Activated naive CD4-positive, alpha-beta T cell (primary cell): ENCODE measurements at regions not wholly inside any gene's neighbourhood (a gene's known extent, or its start where the extent isn't known, plus 50 kb on each side); places are given as distances from the start of the nearest gene placed in this dataset.

Experiments used
- DNase-seq, 4 experiments: peaks; one replicate each; lab custom pipeline; 2025; lab: John Stamatoyannopoulos, UW

- no peak for DNase-seq
Observed at GRCh38 chr9:105828171-105828570, 133.8 kb downstream of the TMEM38B start.

- DNase-seq, result no peak
Observed at GRCh38 chr9:105828596-105829213, 134.4 kb downstream of the TMEM38B start.

GRCh38 chr9:105830461-105830860 is 136.1 kb downstream of the TMEM38B start:
- no peak for DNase-seq

GRCh38 chr9:105832096-105832710 is 137.9 kb downstream of the TMEM38B start:
- no peak for DNase-seq

DNA sequence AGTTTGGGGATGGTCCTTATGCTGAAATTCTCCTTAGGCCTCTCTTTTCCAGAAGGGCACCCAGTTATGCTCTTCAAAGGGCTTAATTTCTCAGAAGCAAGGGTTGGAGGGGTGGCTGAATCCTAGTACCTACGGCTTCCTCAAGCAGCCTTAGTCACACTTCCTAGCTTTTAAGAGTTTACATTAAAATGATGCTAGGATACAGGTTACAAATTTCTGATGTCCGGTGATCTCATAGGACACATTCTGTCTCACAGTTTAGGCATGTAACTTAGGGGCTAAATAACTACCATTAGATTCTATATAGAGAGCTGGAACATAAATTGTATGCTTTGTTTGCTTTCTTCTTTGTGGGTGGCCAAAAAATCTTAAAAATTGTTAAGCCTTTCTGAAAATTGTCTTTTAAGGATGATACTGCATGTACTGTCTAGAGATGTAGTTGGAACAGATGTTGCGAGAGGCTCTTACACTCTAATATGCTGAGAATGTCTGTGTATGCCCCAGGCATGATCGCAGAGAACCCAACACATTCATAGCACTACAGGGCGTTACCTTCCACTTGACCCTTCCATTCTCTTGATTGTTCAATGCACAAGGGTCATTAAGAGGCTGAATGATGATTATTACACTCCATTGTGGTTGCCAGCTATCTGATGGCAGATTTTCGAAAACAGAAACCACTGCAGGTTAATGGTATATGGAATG is 139.1 kb downstream of the TMEM38B start:
- no peak for DNase-seq

DNA sequence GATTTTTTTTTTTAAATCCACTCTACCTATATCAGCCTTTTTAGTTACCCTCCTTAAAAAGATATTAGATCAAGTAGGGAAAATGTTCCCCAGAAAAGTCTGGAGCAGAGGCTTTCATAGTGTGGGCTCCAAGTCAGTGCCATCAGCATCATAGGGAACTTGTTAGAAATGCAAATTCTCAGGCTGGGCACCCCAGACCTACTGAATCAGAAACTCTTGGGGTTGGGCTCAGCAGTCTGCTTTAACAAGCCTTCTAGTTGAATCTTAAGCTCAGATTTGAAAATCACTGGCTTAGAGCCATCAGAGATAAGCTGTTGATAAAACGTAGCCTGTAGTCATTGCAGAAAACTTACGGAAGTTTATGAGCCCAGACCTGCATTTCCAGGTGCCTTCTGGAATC is 140.1 kb downstream of the TMEM38B start:
- DNase-seq, result no peak

DNA sequence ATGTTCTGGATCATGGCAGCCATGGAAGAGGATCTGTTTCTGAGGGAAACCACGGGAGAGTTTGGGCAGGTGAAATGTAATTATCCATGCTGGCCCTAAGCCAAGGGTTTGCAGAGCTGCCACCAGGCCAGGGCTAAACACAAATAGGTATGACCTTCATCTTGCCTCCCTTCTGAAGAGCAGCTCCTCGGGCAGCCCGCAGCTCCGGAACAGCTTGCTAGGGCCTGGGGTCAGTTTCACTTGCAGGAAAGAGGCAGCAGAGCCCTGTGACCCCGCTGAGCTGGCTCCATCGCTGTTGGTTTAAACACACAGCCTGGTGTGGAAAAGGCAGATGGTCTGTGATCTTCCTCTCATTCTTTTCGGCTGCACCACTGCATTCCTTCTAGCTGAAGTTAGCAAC is 141.4 kb downstream of the TMEM38B start:
- DNase-seq, result no peak

GRCh38 chr9:105836936-105837660 is 142.8 kb downstream of the TMEM38B start:
- no peak for DNase-seq

DNA sequence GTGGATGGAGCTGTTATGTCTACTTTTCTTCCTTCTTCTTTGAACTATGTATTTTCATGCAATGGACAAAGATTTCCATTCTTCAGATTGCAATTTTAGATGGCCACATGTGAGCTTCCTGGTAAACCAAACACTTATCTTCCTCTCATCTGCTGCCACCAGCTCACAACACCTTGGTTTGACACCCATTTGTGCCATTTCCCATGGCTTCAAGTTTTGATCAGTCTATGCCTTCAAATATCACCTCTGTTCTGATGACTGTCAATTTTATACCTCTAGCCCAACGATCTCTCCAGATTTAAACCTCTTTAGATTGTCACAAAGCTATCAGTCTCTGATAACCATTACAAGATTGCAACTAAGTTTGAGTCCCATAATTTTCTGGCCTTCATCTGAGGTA is 147.2 kb downstream of the TMEM38B start:
- DNase-seq, result no peak

DNA sequence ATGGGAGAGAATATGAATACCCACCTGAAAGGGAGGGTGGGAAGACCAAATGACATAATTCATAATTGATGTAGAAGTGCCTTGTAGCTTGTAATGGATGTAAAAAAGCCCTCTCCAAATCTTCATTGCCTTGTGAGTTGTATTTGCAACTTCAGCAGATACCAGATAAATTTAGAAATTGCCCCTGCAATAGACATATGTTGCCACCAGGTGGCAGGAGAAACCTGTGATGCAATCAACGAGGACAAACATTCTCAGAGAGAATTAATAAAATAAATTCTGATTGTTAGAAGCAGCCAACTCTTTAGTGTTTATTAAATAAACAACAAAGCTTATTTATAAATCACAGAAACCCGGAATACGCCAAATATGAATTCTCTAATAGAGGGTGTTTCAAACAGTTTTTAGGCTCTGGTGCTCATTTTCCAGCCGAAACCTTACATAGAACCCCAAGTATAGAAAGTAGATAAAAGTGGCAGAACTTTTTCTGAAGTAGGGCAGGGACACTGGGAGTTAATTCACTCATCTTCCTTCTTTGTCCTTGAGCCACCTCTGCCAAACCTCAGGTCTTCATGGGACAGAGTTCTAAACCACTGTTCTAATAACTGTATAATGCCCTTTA is 147.8 kb downstream of the TMEM38B start:
- no peak for DNase-seq

DNA sequence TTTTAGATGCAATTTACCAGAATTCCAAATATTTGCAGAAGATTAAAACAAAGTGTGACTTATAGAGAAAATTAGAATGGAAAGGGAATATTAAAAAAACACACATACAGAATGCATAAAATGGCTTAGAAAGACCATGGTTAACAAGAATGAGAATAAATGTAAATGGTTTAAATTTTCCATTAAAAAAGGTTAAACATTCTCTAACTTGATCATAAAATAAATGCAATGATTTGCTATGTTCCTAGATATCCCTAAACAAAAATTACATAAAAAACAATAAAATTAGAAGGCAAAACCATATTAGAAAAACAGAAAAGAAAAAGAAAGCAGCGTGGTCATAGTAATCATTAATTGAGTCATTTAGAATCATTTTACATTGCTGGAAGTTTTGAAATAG is 152.5 kb downstream of the TMEM38B start:
- DNase-seq, result no peak

DNA sequence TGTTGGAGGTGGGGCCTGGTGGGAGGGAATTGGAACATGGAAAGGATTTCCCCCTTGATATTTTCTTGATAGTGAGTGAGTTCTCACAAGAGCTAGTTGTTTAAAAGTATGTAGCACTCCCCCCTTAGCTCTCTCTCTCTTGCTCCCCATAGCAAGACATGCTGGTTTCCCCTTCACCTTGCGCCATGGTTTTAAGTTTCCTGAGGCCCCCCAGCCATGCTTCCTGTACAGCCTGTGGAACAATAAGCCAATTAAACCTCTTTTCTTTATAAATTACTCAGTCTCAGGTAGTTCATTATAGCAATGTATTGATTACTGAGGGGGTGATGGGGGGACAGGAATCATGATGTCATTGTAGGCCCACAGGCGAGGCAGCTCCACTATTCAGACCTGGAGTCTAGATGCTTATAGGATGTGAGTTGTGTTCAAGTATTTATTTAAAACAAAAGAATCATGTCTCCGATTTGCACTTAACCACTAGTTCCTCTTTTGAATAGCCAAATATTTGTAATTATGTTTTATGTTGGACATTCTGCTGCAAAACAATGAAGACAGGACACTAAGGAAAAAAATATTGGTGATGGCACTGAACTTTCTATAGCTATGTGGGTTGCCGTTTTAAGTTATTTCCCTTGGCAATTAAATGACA is 156.6 kb downstream of the TMEM38B start:
- no peak for DNase-seq

GRCh38 chr9:105854026-105854782 is 159.9 kb downstream of the TMEM38B start:
- no peak for DNase-seq

GRCh38 chr9:105854783-105855724 is 160.7 kb downstream of the TMEM38B start:
- no peak for DNase-seq

- no peak for DNase-seq
Observed at GRCh38 chr9:105855987-105856386, 161.6 kb downstream of the TMEM38B start.

DNA sequence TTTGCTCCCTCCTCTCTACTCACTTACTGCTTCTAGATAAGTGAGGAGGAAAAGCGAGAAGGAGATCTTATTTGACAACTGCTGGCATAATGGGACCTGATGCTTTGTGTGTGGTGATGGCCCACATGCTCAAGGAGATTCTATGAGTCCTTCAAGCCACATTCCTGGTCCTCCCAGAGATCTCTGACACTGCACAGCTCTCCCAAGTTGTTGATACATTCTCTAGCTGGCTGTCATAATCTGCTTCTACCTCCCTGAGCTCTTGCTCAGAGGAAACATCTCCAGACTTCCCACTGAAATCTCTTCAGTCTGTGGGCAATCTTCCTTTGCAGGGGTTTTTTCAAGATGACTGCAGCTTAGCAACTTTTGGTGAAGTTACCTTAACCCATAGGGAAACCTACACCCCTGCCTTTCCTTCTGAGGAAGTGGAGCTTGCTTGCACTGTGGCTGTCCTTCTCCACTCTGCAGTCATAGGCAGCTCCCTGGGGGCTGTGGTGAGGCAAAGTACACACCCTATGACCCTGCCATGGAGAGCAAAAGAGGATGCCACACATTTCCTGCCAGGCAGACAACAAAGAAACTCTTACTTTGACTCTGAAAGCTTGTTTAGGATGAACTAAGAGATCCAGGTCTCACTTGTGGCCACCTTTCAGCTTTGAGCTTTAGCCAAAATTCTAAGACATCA is 163.8 kb downstream of the TMEM38B start:
- DNase-seq, result no peak

- no peak for DNase-seq
Observed at GRCh38 chr9:105858877-105859276, 164.5 kb downstream of the TMEM38B start.

- DNase-seq, result no peak
Observed at GRCh38 chr9:105859428-105860091, 165.2 kb downstream of the TMEM38B start.

- no peak for DNase-seq
Observed at GRCh38 chr9:105860516-105860915, 166.2 kb downstream of the TMEM38B start.
